Left colon (tissue), 2 donors: ENCODE measurements at regions not wholly inside any gene's neighbourhood (a gene's known extent, or its start where the extent isn't known, plus 50 kb on each side); places are given as distances from the start of the nearest gene placed in this dataset.
"Not testable (repeated sequence)": the region's sequence is repeated elsewhere in the genome, so short reads cannot be mapped to it uniquely, and the experiment has no call there.

Experiments
- ATAC-seq: fragments of 200-7000 bp; cut with Tn5 transposase; one replicate; pipeline ENCODE4 v1.9.1; 2020; ENCODE audit warnings: mild to moderate bottlenecking, moderate library complexity
- DNase-seq, 2 donors: peaks; one replicate each; pipeline ENCODE4 v3.0.0-alpha.2; 2020
- intact Hi-C, 2 donors: fragments of 100-400 bp; cut with DNase I in 1 of 2; cut with micrococcal nuclease in 1 of 2; formaldehyde crosslinking; loops; one replicate each; pipeline versions ENCODE4 v1.11.2 to v1.14.0; 2022; cut with DNase I, micrococcal nuclease
- donor health status: DM: no; HTN: no; CAD: no.
- donor health status: DM: yes; HTN: yes; CAD: no.

DNA sequence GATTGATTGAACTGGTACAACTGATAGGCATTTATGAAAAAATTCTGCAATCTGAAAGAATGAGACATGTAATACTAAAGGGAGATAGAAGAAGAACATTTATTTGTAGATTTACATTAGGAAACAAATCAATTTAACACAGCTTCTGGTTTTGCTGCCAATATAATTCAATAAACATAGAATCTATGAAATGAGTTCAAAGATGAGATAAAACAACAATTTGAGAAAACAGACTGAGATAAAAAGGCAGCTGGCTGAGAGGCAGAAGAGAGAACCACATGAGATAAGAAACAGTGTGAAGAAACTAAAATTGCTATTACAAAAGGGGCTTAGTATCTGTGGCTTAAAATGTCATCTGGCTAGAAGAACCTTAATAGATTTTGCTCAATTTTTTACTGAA, 176.6 kb downstream of the PYDC2 start:
- no peak for ATAC-seq
- intact Hi-C loops, result no loop called here
- no peak for DNase-seq

DNA sequence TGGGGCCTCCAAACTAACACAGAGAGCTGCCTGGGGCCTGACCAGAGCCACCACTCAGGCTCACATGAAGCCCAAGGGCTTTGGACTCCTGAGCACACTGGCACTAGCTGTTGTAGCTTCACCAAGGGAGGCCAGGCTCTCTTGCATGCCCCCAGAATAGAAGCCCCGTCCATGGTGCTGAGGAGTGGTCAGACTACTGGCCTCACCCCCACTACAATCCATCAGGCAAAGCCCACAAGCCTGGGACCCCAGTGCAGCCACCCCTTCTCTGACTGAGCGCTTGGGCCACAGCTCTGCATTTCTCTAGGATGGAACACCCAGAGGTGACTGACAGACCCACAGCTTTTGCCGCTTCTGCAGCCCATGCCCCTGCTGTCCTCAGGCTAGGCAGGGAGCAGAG, 180.8 kb downstream of the PYDC2 start:
- DNase-seq (no peak), ATAC-seq (no peak)
- intact Hi-C loops, result no loop called here

DNA sequence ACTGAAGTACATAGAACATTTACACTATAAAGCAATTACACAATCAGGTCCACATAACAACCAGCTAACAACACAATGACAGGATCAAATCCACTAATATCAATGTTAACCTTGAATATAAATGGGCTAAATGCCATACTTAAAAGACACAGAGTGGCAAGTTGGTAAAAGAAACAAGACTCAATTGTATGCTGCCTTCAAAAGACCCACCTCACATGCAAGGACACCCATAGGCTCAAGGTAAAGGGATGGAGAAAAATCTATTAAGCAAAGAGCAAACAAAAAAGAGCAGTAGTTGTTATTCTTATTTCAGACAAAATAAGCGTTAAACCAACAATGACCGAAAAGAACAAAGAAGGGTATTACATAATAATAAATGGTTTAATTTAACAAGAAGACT, 183.3 kb downstream of the PYDC2 start:
- ATAC-seq (no peak), DNase-seq (no peak)
- intact Hi-C loops, result no loop called here

DNA sequence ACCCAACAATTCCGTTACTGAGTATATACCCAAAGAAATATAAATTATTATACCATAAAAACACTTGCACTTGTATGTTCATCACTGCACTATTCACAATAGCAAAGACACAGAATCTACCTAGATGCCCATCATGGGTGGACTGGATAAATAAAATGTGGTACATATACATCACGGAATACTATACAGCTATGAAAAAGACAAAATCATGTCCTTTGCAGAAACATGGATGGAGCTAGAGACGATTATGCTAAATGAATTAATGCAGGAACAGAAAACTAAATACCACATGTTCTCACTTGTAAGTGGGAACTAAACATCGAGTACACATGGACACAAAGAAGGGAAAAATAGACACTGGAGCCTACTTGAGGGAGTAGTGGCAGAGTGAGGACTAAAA, 185.3 kb downstream of the PYDC2 start:
- intact Hi-C loops, result no loop called here
- ATAC-seq (no peak), DNase-seq (no peak)

DNA sequence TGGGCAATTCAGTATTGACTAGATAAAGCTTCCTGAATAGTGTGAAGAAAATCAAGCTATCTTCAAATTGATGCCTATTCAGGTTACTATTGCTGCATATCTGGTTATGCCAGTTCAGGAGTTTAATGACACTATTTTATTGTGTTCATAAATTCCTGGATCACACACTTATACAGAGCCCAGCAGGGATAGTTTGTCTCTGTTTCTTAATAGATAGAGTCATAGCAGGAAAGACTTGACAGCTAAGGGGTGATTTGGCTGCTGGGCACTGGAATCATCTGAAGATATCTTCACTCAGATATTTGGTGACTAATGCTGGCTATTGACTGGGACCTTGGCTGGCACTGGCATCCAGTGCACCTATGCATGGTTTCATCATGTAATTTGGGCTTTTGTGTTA, 187.8 kb downstream of the PYDC2 start:
- intact Hi-C loops, result no loop called here
- no peak for ATAC-seq
- no peak for DNase-seq

DNA sequence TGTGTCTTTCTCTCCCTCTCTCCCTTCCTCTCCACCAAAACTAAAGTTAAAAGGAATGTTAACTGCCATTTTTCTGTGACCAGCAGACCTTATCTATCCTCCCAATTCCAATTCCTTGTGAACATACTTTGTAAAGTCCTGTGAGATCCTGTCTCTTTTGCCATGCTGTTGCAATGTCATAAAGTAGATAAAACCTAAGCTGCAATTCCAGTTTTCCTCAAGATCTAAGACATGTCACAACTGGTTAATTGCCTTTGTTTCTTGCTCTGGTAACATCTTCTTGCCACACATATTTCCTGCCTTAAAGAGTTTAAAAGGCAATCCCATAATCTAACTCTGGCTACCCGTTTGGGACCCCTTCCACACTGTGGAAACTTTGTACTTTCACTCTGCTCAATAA, 188.7 kb downstream of the PYDC2 start:
- DNase-seq (no peak), ATAC-seq (no peak)
- intact Hi-C loops, result no loop called here

DNA sequence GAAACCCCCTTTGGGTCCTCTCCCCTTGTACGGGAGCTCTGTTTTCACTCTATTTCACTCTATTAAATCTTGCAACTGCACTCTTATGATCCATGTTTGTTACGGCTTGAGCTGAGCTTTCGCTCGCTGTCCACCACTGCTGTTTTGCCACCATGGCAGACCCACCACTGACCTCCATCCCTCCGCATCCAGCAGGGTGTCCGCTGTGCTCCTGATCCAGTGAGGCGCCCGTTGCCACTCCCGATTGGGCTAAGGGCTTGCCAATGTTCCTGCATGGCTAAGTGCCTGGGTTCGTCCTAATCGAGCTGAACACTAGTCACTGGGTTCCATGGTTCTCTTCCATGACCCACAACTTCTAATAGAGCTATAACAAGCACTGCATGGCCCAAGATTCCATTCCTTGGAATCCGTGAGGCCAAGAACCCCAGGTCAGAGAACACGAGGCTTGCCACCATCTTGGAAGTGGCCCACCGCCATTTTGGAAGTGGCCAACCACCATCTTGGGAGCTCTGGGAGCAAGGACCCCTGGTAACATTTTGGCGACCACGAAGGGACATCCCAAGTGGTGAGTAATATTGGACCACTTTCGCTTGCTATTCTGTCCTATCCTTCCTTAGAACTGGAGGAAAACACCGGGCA, 197.9 kb downstream of the PYDC2 start:
- intact Hi-C loops, DNase-seq, ATAC-seq: not testable (repeated sequence)

DNA sequence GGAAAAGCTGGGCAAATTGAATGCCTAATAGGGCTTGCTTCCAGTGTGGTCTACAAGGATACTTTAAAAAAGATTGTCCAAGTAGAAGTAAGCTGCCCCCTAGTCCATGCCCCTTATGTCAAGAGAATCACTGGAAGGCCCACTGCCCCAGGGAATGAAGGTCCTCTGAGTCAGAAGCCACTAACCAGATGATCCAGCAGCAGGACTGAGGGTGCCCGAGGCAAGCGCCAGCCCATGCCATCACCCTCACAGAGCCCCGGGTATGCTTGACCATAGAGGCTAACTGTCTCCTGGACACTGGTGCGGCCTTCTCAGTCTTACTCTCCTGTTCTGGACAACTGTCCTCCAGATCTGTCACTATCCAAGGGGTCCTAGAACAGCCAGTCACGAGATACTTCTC, 201.2 kb downstream of the PYDC2 start:
- DNase-seq, intact Hi-C loops, ATAC-seq: not testable (repeated sequence)

DNA sequence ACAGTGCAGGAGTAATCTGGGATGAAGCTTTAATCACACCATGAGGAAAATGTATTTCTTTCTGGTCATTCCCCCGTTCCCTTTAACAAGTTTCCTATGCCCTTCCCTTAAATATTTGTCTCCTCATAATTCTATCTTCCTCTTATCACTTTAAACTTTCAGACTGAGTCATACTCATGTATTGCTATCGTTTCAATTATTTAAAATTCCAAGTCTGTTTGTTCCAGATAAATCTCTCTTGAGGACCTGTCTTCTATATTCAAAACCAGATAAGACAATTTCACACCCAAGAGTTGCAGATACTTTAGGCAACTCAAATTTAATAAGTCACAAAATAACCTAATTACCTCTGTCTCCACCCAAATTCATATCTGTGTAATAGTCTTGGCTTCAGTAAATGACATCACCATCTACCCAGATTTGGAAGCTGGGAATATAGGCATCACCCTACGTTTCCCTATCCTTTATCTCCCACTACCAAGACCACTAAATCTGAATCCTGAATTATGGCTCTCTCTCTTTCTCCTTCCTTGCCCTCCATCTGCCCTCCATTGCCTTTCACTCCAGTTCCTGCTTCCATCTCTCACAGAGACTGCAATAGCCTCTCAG, 220.1 kb downstream of the PYDC2 start:
- ATAC-seq (no peak), DNase-seq (no peak)
- intact Hi-C loops, result no loop called here

DNA sequence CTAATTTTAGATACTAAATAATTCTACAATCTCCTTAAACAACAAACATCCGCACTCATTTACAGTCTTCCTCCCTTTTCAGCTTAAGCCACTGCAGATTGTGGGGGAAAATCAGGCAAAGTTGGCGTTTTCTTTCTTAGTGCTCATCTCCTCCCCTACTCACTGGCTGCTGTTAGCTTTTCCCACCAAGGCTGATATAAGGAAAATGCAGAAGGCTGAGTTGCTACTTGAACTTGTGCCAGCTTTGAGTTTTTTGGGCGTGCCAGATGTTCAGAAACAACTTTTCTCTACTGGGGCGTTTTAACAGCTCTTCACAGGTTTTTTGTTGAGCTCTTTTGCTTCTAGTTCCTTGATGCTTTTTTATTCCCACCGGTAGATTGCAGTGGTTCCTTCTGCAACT, 222.0 kb downstream of the PYDC2 start:
- no peak for ATAC-seq
- intact Hi-C loops, result no loop called here
- no peak for DNase-seq

DNA sequence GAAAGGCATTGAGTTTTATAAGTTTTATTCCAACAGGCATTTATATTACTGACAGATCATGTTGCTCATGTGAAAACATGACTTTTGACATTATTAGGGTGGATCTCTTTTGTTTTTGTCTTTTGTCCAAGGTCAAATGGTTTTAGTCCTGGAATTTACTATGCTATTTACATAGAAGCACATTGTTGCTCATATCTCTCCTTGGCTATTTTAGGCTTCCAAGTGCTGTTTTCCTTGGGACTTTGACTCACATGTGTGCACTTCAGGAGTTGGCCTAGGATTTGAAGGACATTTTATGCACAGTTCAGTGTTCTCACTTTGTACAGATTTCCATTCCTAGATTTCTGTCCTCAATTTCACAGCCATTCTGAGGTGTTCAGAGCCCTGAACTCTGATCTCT, 225.7 kb downstream of the PYDC2 start:
- DNase-seq (no peak), ATAC-seq (no peak)
- intact Hi-C loops, result no loop called here

DNA sequence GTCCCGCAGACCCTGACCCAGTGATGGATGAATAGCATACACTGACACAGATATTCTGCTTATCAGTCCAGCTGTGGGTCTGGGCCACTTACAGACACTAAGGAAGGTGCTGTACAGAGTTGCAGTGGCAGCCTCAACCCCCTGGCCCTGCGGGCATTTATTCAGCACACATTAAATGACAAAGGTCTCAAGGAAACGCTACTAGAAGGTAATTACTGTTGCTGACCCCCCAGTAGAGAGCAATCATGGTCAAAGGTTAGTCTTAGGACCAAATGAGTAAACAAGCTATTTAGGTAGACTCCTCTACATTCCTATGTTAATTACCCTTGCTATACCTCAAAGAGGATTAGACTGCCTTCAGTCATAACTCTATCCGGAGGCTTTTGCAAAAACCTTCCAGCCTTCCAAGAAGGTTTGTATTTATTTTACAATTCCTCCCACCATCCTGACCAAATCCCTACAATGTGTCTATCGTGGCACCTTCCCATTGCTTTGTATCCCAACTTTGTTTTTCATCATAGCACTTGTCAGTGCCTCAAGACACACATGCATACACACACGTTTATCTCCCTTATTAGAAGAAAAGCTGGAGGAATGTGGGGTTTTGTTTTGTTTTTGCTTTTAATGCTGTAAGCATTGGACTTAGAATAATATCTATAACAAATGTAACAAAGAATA, 227.9 kb downstream of the PYDC2 start:
- DNase-seq (no peak), ATAC-seq (no peak)
- intact Hi-C loops, result no loop called here

DNA sequence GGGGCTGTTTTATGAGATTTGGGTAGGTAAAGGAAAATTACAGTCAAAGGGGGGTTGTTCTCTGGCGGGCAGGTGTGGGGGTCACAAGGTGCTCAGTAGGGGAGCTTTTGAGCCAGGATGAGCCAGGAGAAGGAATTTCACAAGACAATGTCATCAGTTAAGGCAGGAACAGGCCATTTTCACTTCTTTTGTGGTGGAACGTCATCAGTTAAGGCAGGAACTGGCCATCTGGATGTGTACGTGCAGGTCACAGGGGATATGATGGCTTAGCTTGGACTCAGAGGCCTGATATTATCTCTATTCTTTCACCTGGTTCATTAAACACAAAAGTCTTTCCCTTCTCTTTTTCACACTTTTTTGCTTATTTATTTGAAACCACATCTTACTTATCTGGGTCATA, 230.2 kb downstream of the PYDC2 start:
- intact Hi-C loops, DNase-seq, ATAC-seq: not testable (repeated sequence)

DNA sequence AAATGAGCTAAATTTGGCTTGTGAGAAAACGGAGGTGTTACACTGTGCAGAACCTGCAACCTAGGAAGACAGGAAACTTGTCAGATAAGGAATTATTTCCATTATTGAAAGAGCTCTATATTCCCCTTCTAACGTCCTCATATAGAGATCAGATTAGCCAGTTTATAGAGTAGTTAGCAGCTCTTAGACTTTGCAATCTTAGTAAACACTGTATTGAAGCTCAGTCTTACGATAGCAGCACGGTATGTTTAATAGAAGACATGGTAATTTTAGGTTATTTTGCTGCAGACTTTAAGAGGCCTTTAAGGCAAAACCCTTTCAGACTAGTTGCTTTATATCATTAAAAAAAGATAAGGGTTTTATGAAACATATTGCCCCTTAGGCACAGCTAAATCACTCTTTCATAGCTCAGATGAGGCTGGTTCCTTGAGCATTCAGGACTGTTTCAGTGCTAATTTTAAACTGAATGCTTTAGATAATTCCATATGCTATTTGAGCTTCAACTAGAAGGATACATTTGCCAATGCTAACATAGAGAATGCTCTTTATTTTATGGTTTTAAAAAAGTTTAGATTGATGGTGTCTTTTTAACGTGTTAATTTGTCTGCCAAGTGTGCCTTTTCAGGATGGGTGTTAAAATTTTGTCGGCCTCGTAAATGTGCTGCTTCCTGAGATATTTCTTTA, 234.3 kb downstream of the PYDC2 start:
- no peak for ATAC-seq
- intact Hi-C loops, result no loop called here
- no peak for DNase-seq

DNA sequence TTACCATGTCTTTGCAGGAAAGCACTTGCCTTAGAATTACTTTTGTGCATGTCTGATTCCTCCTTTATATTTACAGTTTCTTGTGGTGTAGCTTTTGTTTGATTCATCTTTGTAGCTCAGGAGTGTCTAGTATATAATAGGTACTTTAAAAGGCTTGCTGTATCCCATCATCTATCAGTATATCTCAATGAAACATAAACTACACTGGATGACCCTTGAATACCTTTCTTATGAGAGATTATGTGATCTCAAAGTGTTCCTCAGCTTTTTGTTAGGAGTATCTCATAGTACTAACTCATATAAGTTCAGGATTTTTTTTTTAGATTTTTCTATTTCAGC, 234.8 kb downstream of the PYDC2 start:
- intact Hi-C loops, result no loop called here
- no peak for ATAC-seq
- DNase-seq, result no peak

DNA sequence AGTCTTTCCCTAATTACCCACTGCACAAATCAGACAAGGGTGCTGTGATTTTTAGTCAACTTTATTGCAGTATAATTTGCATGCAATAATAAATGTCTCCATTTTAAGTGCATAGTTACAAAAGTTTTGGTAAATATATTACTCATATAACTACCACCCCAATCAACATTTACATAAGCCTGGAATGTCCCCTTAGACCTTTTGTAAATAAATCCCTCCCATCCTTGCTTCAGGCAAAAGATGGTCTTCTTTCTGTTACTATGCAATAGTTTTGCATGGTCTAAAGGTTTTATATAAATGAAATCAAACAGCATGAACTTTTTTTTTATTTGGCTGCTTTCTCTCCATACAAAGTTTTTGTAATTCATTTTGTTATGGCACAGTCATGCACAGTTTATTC, 235.4 kb downstream of the PYDC2 start:
- no peak for DNase-seq
- no peak for ATAC-seq
- intact Hi-C loops, result no loop called here

DNA sequence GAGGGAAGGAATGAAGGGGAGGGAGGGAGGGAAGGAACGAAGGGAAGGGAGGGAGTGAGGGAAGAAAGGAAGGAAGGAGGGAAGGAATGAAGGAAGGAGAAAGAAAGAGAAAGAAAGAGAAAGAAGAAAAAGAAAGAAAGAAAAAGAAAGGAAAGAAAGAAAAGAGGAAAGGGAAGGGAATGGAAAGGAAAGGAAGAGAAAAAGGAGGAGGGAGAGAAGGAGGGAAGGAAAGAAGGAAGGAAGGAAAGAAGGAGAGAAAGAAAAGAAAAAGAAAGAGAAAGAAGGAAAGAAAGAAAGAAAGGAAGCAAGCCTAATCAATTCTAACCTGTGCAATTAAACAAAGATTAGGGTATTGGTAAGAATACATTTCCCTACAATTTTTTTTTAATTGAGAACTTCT, 238.6 kb downstream of the PYDC2 start:
- DNase-seq (no peak), ATAC-seq (no peak)
- intact Hi-C loops, result no loop called here

DNA sequence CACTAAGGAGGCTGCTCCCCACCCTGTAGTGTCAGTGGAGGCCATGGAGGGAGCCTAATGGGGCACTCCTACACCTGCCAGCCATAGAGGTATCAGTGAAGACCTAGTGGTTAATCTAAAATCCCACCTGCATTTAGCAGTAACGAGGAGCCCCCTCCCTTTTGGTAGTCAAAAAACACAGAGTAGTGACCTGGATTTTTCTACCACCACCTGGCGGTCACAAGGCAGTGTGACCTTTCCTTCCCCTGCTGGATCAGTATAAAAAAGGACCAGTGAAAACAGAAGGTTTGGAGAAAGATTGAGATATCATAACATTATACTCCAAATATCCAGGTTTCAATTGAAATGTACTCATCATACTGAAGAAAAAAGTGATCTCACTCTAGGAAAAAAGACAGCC, 241.2 kb downstream of the PYDC2 start:
- intact Hi-C loops, result no loop called here
- ATAC-seq (no peak), DNase-seq (no peak)

DNA sequence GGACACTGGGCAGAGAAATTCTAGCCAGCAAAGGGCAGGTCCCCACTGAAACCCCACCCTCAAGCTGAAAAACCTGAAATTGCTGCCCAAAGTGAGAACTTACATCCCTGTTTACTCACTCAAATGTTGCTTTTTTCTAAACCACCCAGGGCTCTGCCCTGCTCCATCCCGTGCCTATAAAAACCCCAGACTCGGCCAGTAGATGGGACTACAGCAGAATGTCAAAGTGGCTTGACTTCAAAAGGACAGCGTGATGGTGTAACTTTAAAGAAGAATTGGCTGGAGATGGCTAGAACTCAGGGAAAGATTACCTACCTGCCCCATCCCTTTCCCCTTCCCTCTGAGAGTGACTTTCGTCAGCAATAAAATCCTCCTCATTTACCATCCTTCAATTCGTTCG, 246.9 kb downstream of the PYDC2 start:
- intact Hi-C loops, result no loop called here
- ATAC-seq, result no peak
- DNase-seq, result no peak

DNA sequence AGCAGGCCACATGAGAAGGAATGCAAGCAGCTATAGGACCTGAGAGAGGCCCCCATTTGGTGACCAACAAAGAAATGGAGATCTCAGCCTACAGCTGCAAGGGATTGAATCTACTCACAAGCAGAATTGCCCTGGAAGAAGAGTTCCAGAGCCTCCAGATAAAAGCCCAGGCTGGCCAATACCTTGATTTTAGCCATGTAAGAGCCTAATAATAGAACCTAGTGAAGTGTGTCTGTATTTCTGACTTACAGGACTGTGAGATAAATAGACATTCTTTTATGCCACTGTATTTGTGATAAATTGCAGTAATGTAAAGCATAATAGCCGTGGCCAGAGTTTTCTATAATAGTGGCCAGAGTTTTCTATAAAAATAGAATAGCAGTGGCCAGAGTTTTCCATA, 254.6 kb downstream of the PYDC2 start:
- intact Hi-C loops, result no loop called here
- ATAC-seq (no peak), DNase-seq (no peak)
